Brain microvascular endothelial cell (primary cell): ENCODE measurements at regions not wholly inside any gene's neighbourhood (a gene's known extent, or its start where the extent isn't known, plus 50 kb on each side); places are given as distances from the start of the nearest gene placed in this dataset.

ENCODE experiments used
- DNase-seq: peaks from one replicate; pipeline ENCODE4 v3.0.0-alpha.2; 2020
- H3K27ac ChIP-seq: fragments of 250-450 bp; sonication (Bioruptor Pico); 2 replicates; pipeline ENCODE4 v1.5.1; 2020; ENCODE audit warnings: mild to moderate bottlenecking, moderate library complexity
- H3K27me3 ChIP-seq: fragments of 250-450 bp; sonication (Bioruptor Pico); replicated peaks from 2 replicates; pipeline ENCODE4 v1.5.1; 2020; ENCODE audit warnings: mild to moderate bottlenecking
- H3K36me3 ChIP-seq: fragments of 250-450 bp; sonication (Bioruptor Pico); replicated peaks from 2 replicates; pipeline ENCODE4 v1.5.1; 2020; ENCODE audit warnings: mild to moderate bottlenecking
- H3K4me3 ChIP-seq: 2 replicates; pipeline ENCODE4 v1.5.1; 2011; ENCODE audit warnings: low read depth, mild to moderate bottlenecking, control low read depth, low read length, moderate library complexity
- CTCF ChIP-seq: IDR thresholded peaks from 2 replicates; pipeline ENCODE4 v1.5.1; 2011; ENCODE audit warnings: low read depth, mild to moderate bottlenecking, moderate library complexity, low read length, control low read depth, inconsistent platforms; ENCODE audit errors: missing control alignments
- in situ Hi-C: cut with HindIII; loops from 2 replicates; pipeline ENCODE4 v1.10.0; 2017; ENCODE audit warnings: low sequenced_read_pairs, low pct_ligation_motif_present

DNA sequence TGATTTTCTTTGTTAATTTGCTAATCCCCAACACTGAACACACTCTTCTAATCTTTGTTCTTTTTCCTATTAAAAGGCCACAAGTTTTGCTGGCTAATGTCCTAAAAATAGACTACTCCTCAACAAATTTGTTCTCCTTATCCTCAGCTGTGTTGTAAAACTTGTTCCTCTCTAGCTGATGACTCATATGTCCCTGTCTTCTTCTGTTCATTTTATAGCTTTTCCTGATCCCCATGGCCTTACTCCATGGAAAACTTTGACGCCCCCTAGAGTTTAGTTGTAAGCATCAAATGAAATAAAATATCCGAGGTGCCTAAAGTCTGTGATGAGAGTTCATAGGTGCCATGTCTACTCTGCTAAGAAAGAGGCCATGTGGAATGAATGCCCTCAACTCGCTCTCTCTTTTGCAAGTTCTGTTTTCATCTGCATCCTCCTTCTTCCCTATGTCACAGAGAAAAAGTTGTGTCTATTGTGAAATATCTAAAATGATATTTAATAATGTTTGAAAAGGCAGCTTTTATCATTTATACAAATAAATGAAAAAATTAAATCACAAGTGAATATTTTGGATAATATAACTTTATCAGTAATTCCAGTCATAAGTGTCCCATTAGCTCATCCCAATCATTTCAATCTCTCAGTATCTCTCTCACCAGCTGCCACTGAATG lies 237.9 kb downstream of the IPO8 start:
- Histone ChIP-seq H3K36me3 (no peaks in the 10 kb centered on the region), H3K27ac (no peak overlapping the region), H3K27me3 (no peaks in the 10 kb centered on the region), H3K4me3 (no peak overlapping the region)
- peak; percentile 51 for TF ChIP-seq CTCF
- DNase-seq = peak; percentile 63
- in situ Hi-C loops = no loop called here

GRCh38 chr12:30450872-30451271 lies 244.8 kb downstream of the IPO8 start:
- Histone ChIP-seq H3K36me3 (no peaks in the 10 kb centered on the region), H3K27me3 (no peaks in the 10 kb centered on the region), H3K4me3 (no peak overlapping the region), H3K27ac (no peak overlapping the region)
- peak; percentile 43 for DNase-seq
- no peak for TF ChIP-seq CTCF
- in situ Hi-C loops = no loop called here

- H3K36me3 ChIP-seq = no peaks in the 10 kb centered on the region
- in situ Hi-C loops = no loop called here
- DNase-seq = no peak
- TF ChIP-seq CTCF = no peak
- H3K27ac ChIP-seq = no peak overlapping the region
- H3K27me3 ChIP-seq = no peaks in the 10 kb centered on the region
- no peak overlapping the region for H3K4me3 ChIP-seq
Observed at GRCh38 chr12:30450226-30450625, 245.4 kb downstream of the IPO8 start.

DNA sequence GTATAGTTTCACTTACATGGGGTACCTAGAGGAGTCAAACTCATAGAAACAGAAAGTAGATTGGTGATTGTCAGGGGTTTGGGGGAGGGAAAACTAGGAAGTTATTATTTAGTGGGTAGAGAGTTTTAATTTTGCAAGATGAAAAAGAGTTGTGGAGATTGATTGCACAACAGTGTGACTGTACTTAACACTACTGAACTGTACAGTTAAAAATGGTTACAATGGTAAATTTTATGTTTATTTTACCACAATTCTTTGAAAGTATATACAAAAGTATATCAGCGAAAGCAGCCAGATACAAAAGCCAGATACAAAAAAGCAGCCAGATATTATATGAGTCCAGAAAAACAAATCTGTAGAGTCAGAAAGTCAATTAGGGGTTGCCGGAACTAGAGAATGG lies 247.6 kb downstream of the IPO8 start:
- Histone ChIP-seq H3K36me3 (no peaks in the 10 kb centered on the region), H3K27me3 (no peaks in the 10 kb centered on the region), H3K4me3 (no peak overlapping the region), H3K27ac (no peak overlapping the region)
- in situ Hi-C loops = no loop called here
- no peak for TF ChIP-seq CTCF
- no peak for DNase-seq

GRCh38 chr12:30447061-30447750 lies 248.5 kb downstream of the IPO8 start:
- DNase-seq = peak; percentile 4
- TF ChIP-seq CTCF = no peak

More at GRCh38 chr12:30447061-30447750, 248.5 kb downstream of the IPO8 start:
- H3K27ac ChIP-seq = no peak overlapping the region
- in situ Hi-C loops = no loop called here
- no peaks in the 10 kb centered on the region for H3K27me3 ChIP-seq
- H3K4me3 ChIP-seq = no peak overlapping the region
- H3K36me3 ChIP-seq = no peaks in the 10 kb centered on the region
